SK-N-SH (cell line): ENCODE measurements at regions not wholly inside any gene's neighbourhood (a gene's known extent, or its start where the extent isn't known, plus 50 kb on each side); places are given as distances from the start of the nearest gene placed in this dataset.

Experiments used
- CTCF ChIA-PET: fragments of 300-600, 350-600 bp; formaldehyde crosslinking; extraction: SDS; loops from one replicate; lab custom pipeline; 2021; lab: Yijun Ruan, JAX
- POLR2A ChIA-PET: fragments of 350-600 bp; sonication (Branson Sonifier 250); formaldehyde crosslinking; extraction: SDS; loops from one replicate; lab custom pipeline; 2020; ENCODE audit warnings: antibody characterized with exemption, inconsistent platforms; lab: Yijun Ruan, JAX
- DNase-seq: peaks from one replicate; pipeline ENCODE4 v3.0.0; 2012
- H2AFZ ChIP-seq: fragments of 200-600 bp; sonication (generic); 2 replicates; pipeline ENCODE4 v1.8.1; 2016; ENCODE audit warnings: antibody characterized with exemption, mild to moderate bottlenecking, low read depth
- H3F3A ChIP-seq: fragments of 200-600 bp; sonication (generic); replicated peaks from 2 replicates; pipeline ENCODE3; 2016; ENCODE audit warnings: antibody characterized with exemption, mild to moderate bottlenecking; ENCODE audit not compliant: insufficient read depth
- H3K27ac ChIP-seq, 2 experiments: fragments of 200-500 bp in 1 of 2; fragments of 200-600 bp in 1 of 2; sonication (Bioruptor generic) in 1 of 2; sonication (generic), shearing (Covaris generic) in 1 of 2; 2 replicates each; pipeline versions ENCODE4 v1.5.1 to v1.6.1; 2014 to 2016; ENCODE audit warnings: low read depth in 2 of 2, inconsistent platforms in 1 of 2, low read length in 1 of 2, mild to moderate bottlenecking in 1 of 2, mixed read lengths in 1 of 2
- H3K27me3 ChIP-seq: fragments of 200-600 bp; sonication (generic), shearing (Covaris generic); 2 replicates; pipeline ENCODE4 v1.6.1; 2016; ENCODE audit warnings: mixed run types; ENCODE audit not compliant: insufficient read depth
- H3K36me3 ChIP-seq, 2 experiments: fragments of 200-500 bp in 1 of 2; fragments of 200-600 bp in 1 of 2; sonication (Bioruptor generic) in 1 of 2; sonication (generic) in 1 of 2; replicated peaks in 1 of 2; 2 replicates each; pipeline versions ENCODE3 to v1.5.1; 2014 to 2016; ENCODE audit warnings: low read length in 1 of 2, mild to moderate bottlenecking in 1 of 2; ENCODE audit not compliant: insufficient read depth in 2 of 2, control insufficient read depth in 1 of 2
- H3K4me1 ChIP-seq, 2 experiments: fragments of 200-500 bp in 1 of 2; fragments of 200-600 bp in 1 of 2; sonication (Bioruptor generic) in 1 of 2; sonication (generic), shearing (Covaris generic) in 1 of 2; 2 replicates each; pipeline versions ENCODE4 v1.5.1 to v1.6.1; 2014 to 2016; ENCODE audit warnings: low read depth in 1 of 2, low read length in 1 of 2, mixed run types in 1 of 2; ENCODE audit not compliant: insufficient read depth in 2 of 2, control insufficient read depth in 1 of 2
- H3K4me2 ChIP-seq: fragments of 200-600 bp; sonication (generic), shearing (Covaris generic); 2 replicates; pipeline ENCODE4 v1.6.1; 2017; ENCODE audit warnings: mixed run types
- H3K4me3 ChIP-seq, 2 experiments: fragments of 200-500 bp in 1 of 2; fragments of 200-600 bp in 1 of 2; sonication (Bioruptor generic) in 1 of 2; sonication (generic), shearing (Covaris generic) in 1 of 2; 2 replicates each; pipeline versions ENCODE4 v1.5.1 to v1.8.1; 2014 to 2016; ENCODE audit warnings: low read depth in 2 of 2, inconsistent platforms in 1 of 2, low read length in 1 of 2, mild to moderate bottlenecking in 1 of 2, mixed read lengths in 1 of 2, moderate library complexity in 1 of 2
- H3K79me2 ChIP-seq: fragments of 200-600 bp; sonication (generic); 2 replicates; pipeline ENCODE4 v1.8.1; 2017; ENCODE audit warnings: mild to moderate bottlenecking; ENCODE audit not compliant: insufficient read depth
- H3K9ac ChIP-seq: fragments of 200-600 bp; sonication (generic); 2 replicates; pipeline ENCODE4 v1.6.1; 2017; ENCODE audit warnings: mixed run types
- H3K9me2 ChIP-seq: fragments of 200-600 bp; sonication (generic); 2 replicates; pipeline ENCODE4 v1.6.1; 2017; ENCODE audit warnings: mixed run types
- H3K9me3 ChIP-seq: fragments of 200-600 bp; sonication (generic); 2 replicates; pipeline ENCODE4 v1.6.1; 2017; ENCODE audit warnings: mixed run types, mild to moderate bottlenecking, moderate library complexity
- H4K20me1 ChIP-seq: fragments of 200-600 bp; sonication (generic); 2 replicates; pipeline ENCODE4 v1.6.1; 2017; ENCODE audit warnings: mild to moderate bottlenecking, mixed run types; ENCODE audit not compliant: insufficient read depth
- ELF1 ChIP-seq: IDR thresholded peaks from 2 replicates; pipeline ENCODE4 v1.4.0; 2012
- EP300 ChIP-seq, 2 experiments: IDR thresholded peaks; 2 replicates each; pipeline versions ENCODE4 v1.4.0 to v1.6.1; 2012; ENCODE audit warnings: borderline replicate concordance in 1 of 2, low read depth in 1 of 2, low read length in 1 of 2
- EZH2phosphoT487 ChIP-seq: fragments of 200-600 bp; sonication (generic); IDR thresholded peaks from 2 replicates; pipeline ENCODE4 v1.6.1; 2017; ENCODE audit warnings: low read depth, mixed run types, mild to moderate bottlenecking, antibody characterized with exemption, moderate library complexity, borderline replicate concordance
- FOXM1 ChIP-seq: IDR thresholded peaks from 2 replicates; pipeline ENCODE4 v1.4.0; 2012; ENCODE audit warnings: low read depth, mild to moderate bottlenecking
- IRF3 ChIP-seq: fragments of 150-350 bp; IDR thresholded peaks from 2 replicates; pipeline ENCODE4 v1.6.1; 2016; ENCODE audit warnings: mild to moderate bottlenecking, low read depth, low read length
- JUND ChIP-seq: IDR thresholded peaks from 2 replicates; pipeline ENCODE4 v1.4.0; 2012
- MAX ChIP-seq: IDR thresholded peaks from 2 replicates; pipeline ENCODE4 v1.4.0; 2012; ENCODE audit warnings: low read depth
- NFIC ChIP-seq: IDR thresholded peaks from 2 replicates; pipeline ENCODE4 v1.4.0; 2012; ENCODE audit warnings: borderline replicate concordance
- NRF1 ChIP-seq: IDR thresholded peaks from 2 replicates; pipeline ENCODE4 v1.6.1; 2012; ENCODE audit warnings: low read depth, mild to moderate bottlenecking, low read length
- RCOR1 ChIP-seq: fragments of 150-350 bp; IDR thresholded peaks from 2 replicates; pipeline ENCODE4 v1.6.1; 2017; ENCODE audit warnings: antibody characterized with exemption, low read length
- REST ChIP-seq: IDR thresholded peaks from 2 replicates; pipeline ENCODE4 v1.6.1; 2012; ENCODE audit warnings: mild to moderate bottlenecking, low read depth, low read length, moderate library complexity
- RFX5 ChIP-seq: IDR thresholded peaks from 2 replicates; pipeline ENCODE4 v1.6.1; 2012; ENCODE audit warnings: mild to moderate bottlenecking, improper control_type of control experiment, low read length
- SIN3A ChIP-seq: IDR thresholded peaks from 2 replicates; pipeline ENCODE4 v1.6.1; 2012; ENCODE audit warnings: low read depth, mild to moderate bottlenecking, low read length, moderate library complexity, borderline replicate concordance
- TAF1 ChIP-seq: IDR thresholded peaks from 2 replicates; pipeline ENCODE4 v1.6.1; 2012; ENCODE audit warnings: low read depth, mild to moderate bottlenecking, low read length, moderate library complexity, borderline replicate concordance
- TCF12 ChIP-seq: IDR thresholded peaks from 2 replicates; pipeline ENCODE4 v1.4.0; 2012
- TEAD4 ChIP-seq: IDR thresholded peaks from 2 replicates; pipeline ENCODE4 v1.4.0; 2012; ENCODE audit warnings: mild to moderate bottlenecking, borderline replicate concordance; ENCODE audit not compliant: insufficient read depth
- USF1 ChIP-seq: IDR thresholded peaks from 2 replicates; pipeline ENCODE4 v1.4.0; 2012; ENCODE audit warnings: low read depth, borderline replicate concordance
- ZBTB33 ChIP-seq: IDR thresholded peaks from 2 replicates; pipeline ENCODE4 v1.4.0; 2012; ENCODE audit warnings: low read depth, borderline replicate concordance
- WGBS: methylation state at CpG from one replicate; pipeline ENCODE4 v1.1.6; 2017; ENCODE audit warnings: low lambda C conversion rate; 5-methylcytosine and 5-hydroxymethylcytosine counted together

GRCh38 chr22:22834204-22834603, 53.4 kb upstream of the IGLL5 start:
- Histone ChIP-seq H3K9ac (no peak overlapping the region), H3K27ac (no peak overlapping the region), H3F3A (no peaks in the 10 kb centered on the region), H3K4me1 (peaks cover 0 to 3% of the 10 kb centered on the region in 2 experiments; a peak in 1 of 4 replicates), H3K79me2 (no peaks in the 10 kb centered on the region; the same call in 1 of the 2 replicates), H3K27me3 (no peaks in the 10 kb centered on the region; the same call in 1 of the 2 replicates), H4K20me1 (no peaks in the 10 kb centered on the region), H3K4me2 (no peak overlapping the region), H3K9me3 (no peaks in the 10 kb centered on the region), H3K36me3 (no peaks in the 10 kb centered on the region), H3K4me3 (no peak overlapping the region), H3K9me2 (no peaks in the 10 kb centered on the region), H2AFZ (no peak overlapping the region)
- no peak for DNase-seq
- ChIA-PET CTCF (interaction anchor here (1.0 to 2.4 kb wide), 4 partner anchors 13 to 50 kb away, joined by 3 to 9 read pairs (median 6); no protein-coding TSS in a partner anchor), POLR2A (no interaction called here)
- no peak for TF ChIP-seq MAX
- TF ChIP-seq TAF1, result no peak
- TF ChIP-seq RFX5, result no peak
- TF ChIP-seq ZBTB33, result no peak
- no peak for TF ChIP-seq EP300 (IDR thresholded peaks at IDR 0.05; ENCODE audit: borderline replicate concordance in 1 of 2, low read depth in 1 of 2, low read length in 1 of 2)
- no peak for TF ChIP-seq NFIC
- no peak for TF ChIP-seq IRF3
- TF ChIP-seq USF1, result no peak
- no peak for TF ChIP-seq RCOR1
- no peak for TF ChIP-seq ELF1
- no peak for TF ChIP-seq TEAD4
- TF ChIP-seq FOXM1, result no peak
- no peak for TF ChIP-seq NRF1
- no peak for TF ChIP-seq JUND
- TF ChIP-seq SIN3A, result no peak
- TF ChIP-seq TCF12, result no peak
- no peak for TF ChIP-seq REST
- TF ChIP-seq EZH2phosphoT487, result no peak
- 51% methylated on average over 3 of the region's 3 CpGs for WGBS
